Cardiac fibroblast (primary cell): ENCODE measurements at regions not wholly inside any gene's neighbourhood (a gene's known extent, or its start where the extent isn't known, plus 50 kb on each side); places are given as distances from the start of the nearest gene placed in this dataset.

Experiments
- DNase-seq, 2 donors: peaks; one replicate each; pipeline versions ENCODE4 v3.0.0 to v3.0.0-alpha.2; 2010; ENCODE audit warnings: low read depth in 2 of 2
- H3K4me3 ChIP-seq, 2 donors: replicated peaks in 1 of 2; 1 replicate in 1 of 2; 2 replicates in 1 of 2; pipeline ENCODE4 v1.5.1; 2011; ENCODE audit warnings: low read depth in 2 of 2, low read length in 2 of 2, mild to moderate bottlenecking in 2 of 2, moderate library complexity in 1 of 2
- CTCF ChIP-seq: IDR thresholded peaks from one replicate; pipeline ENCODE4 v1.5.1; 2011; ENCODE audit warnings: low read depth, mild to moderate bottlenecking, low read length, inconsistent platforms

GRCh38 chr6:138677538-138677937 is 96.0 kb upstream of the CCDC28A start:
- DNase-seq, result no peak
- no peak for TF ChIP-seq CTCF

GRCh38 chr6:138678168-138678567 is 95.4 kb upstream of the CCDC28A start:
- H3K4me3 ChIP-seq, result no peak overlapping the region
- TF ChIP-seq CTCF, result no peak
- no peak for DNase-seq

More at GRCh38 chr6:138677538-138677937, 96.0 kb upstream of the CCDC28A start:
- no peak overlapping the region for H3K4me3 ChIP-seq

- no peak for TF ChIP-seq CTCF
- no peak overlapping the region for H3K4me3 ChIP-seq
- peak in 1 of 2 donors; percentile 41 for DNase-seq
Observed at GRCh38 chr6:138680085-138680484, 93.5 kb upstream of the CCDC28A start.

GRCh38 chr6:138681627-138682026 is 91.9 kb upstream of the CCDC28A start:
- DNase-seq, result no peak
- TF ChIP-seq CTCF, result no peak
- H3K4me3 ChIP-seq, result no peak overlapping the region

- H3K4me3 ChIP-seq, result peak overlapping the region in 1 of 2 donors; percentile 16
Observed at GRCh38 chr6:138682704-138683527, 90.7 kb upstream of the CCDC28A start.

GRCh38 chr6:138685257-138685656 is 88.3 kb upstream of the CCDC28A start:
- TF ChIP-seq CTCF, result no peak
- no peak overlapping the region for H3K4me3 ChIP-seq
- DNase-seq, result no peak

More at GRCh38 chr6:138682704-138683527, 90.7 kb upstream of the CCDC28A start:
- no peak for TF ChIP-seq CTCF
- peak; percentile 51 to 84 for DNase-seq
